GM12892 (cell line): ENCODE measurements at regions not wholly inside any gene's neighbourhood (a gene's known extent, or its start where the extent isn't known, plus 50 kb on each side); places are given as distances from the start of the nearest gene placed in this dataset.

Source experiments
- POLR2A ChIP-seq: IDR thresholded peaks from 2 replicates; pipeline ENCODE4 v1.6.1; 2011; ENCODE audit warnings: low read depth, low read length, control low read depth
- POLR2AphosphoS5 ChIP-seq: IDR thresholded peaks from 2 replicates; pipeline ENCODE4 v1.6.1; 2011; ENCODE audit warnings: low read depth, low read length, control low read depth
- TAF1 ChIP-seq: IDR thresholded peaks from 2 replicates; pipeline ENCODE4 v1.6.1; 2011; ENCODE audit warnings: low read depth, mild to moderate bottlenecking, control low read depth, low read length, borderline replicate concordance

DNA sequence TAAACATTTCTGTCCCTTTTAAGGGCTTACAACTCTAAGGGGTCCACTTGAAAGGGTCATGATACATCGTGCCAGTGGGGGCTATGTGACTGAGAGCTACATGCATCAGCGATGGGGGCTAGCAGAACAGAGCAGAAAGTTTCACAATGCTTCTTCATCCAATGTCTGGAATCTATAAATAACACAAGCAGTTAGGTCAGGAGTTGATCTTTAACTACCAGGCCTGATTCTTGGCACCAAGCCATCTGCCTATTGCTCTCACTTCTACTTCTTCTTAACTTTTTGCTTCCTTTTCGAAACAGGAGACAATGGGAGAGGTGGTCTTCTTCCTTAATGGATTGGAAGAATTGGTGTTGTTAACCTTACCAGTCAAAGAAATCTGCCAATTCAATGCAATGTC, 410.0 kb downstream of the TGFB2 start:
- no peak for TF ChIP-seq POLR2A
- TF ChIP-seq TAF1, result no peak
- no peak for TF ChIP-seq POLR2AphosphoS5
